Adrenal gland (tissue), 9 donors: ENCODE measurements at regions not wholly inside any gene's neighbourhood (a gene's known extent, or its start where the extent isn't known, plus 50 kb on each side); places are given as distances from the start of the nearest gene placed in this dataset.
"Not testable (repeated sequence)": the region's sequence is repeated elsewhere in the genome, so short reads cannot be mapped to it uniquely, and the experiment has no call there.

Source experiments
- DNase-seq, 7 donors: peaks; one replicate each; pipeline ENCODE4 v3.0.0-alpha.2; 2019 to 2020
- H3K27ac ChIP-seq, 5 donors: fragments of 200-600 bp; sonication (generic) in 4 of 5; 1 replicate in 3 of 5; 2 replicates in 2 of 5; pipeline versions ENCODE4 v1.5.1 to v1.8.0; 2016 to 2020; ENCODE audit warnings: mild to moderate bottlenecking in 1 of 5
- H3K27me3 ChIP-seq: fragments of 200-600 bp; 2 replicates; pipeline ENCODE4 v1.8.0; 2021
- H3K36me3 ChIP-seq, 2 donors: fragments of 200-600 bp; replicated peaks in 1 of 2; 1 replicate in 1 of 2; 2 replicates in 1 of 2; pipeline versions ENCODE4 v1.5.1 to v1.8.0; 2018 to 2022
- H3K4me1 ChIP-seq, 2 donors: fragments of 200-600 bp; replicated peaks in 1 of 2; 1 replicate in 1 of 2; 2 replicates in 1 of 2; pipeline versions ENCODE4 v1.5.1 to v1.8.0; 2018 to 2021
- H3K4me3 ChIP-seq, 4 donors: fragments of 200-600 bp; sonication (generic) in 3 of 4; one replicate each; pipeline ENCODE4 v1.5.1; 2016 to 2018
- H3K9me3 ChIP-seq, 3 donors: fragments of 200-600 bp; sonication (generic) in 1 of 3; replicated peaks in 1 of 3; 1 replicate in 2 of 3; 2 replicates in 1 of 3; pipeline versions ENCODE4 v1.5.1 to v1.8.0; 2016 to 2021
- POLR2A ChIP-seq, 2 donors: fragments of 450-650 bp; IDR thresholded peaks; one replicate each; pipeline ENCODE4 v1.6.1; 2017; ENCODE audit warnings: antibody characterized with exemption in 2 of 2, mild to moderate bottlenecking in 2 of 2, moderate library complexity in 1 of 2
- WGBS, 4 donors: extraction: QIAGEN DNeasy Blood & Tissue Kit in 2 of 4; methylation state at CpG; one replicate each; pipeline versions ENCODE4 v1.1.5 to v1.1.7; 2013 to 2017; 5-methylcytosine and 5-hydroxymethylcytosine counted together
- intact Hi-C, 2 donors: fragments of 100-400 bp; cut with DNase I; formaldehyde crosslinking; loops; one replicate each; pipeline versions ENCODE4 v1.14.1 to v1.15.0; 2022 to 2023
- TF ChIP-seq, protein P1 (sequence below), 6 experiments: fragments of 450-650 bp in 4 of 6; fragments of 200-600 bp in 2 of 6; sonication (generic) in 1 of 6; IDR thresholded peaks; 1 replicate in 5 of 6; 2 replicates in 1 of 6; pipeline versions ENCODE4 v1.5.1 to v1.8.0; 2016 to 2021; ENCODE audit warnings: antibody characterized with exemption in 6 of 6, mild to moderate bottlenecking in 2 of 6, moderate library complexity in 1 of 6
- donor health status: healthy with polysubstance abuse.
- donor health status: Bipolar disorder and iron deficiency.
- donor health status: DM: yes; HTN: yes; CAD: no.
- donor health status: DM: no; HTN: no; CAD: no.
- donor health status: DM: no; HTN: no; CAD: no.

DNA sequence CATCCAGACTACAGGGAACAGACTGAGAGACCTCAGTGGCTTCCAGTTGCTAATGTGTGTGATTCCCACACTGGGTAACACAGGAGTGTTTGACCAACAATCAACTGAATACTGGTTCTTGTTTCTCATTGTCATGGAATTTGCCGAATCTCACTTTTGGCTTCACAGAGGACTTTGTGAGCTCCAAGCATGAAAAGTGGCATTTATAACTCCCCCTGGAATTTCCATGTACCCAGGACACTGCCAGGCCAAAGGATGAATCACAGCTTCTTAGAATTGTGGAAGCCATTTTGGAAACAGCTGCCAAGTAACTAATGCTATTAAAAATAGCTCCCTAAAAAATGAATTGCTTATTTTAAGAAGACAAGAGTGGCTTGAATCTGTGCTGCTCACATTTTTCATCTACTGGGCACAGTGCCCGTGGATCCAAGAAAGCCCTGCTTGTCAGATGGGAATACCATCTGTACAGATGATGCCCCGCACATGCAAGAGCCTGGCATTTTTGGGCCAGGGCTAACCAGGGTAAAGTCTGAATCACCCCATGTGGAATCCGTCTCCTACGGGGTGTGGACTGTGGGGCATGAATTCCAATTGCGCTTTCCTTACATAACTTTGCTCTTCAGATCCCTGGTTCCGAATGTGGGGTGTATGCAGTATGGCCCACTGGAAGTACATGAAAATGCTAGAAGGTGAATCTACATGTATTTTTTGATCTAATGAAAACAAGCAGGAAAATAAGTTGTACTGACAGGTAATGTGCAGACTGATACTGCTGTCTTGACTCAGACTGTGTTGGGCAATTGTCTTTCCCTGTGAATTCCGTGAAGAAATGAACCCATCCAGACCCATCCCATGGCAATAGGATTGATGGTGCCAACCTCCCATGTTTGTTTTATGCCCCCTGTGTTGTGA lies 487.3 kb downstream of the SIPA1L2 start:
- peak overlapping the region in 3 of 5 donors; percentile 22 to 67 (median 55) for H3K27ac ChIP-seq
- WGBS, 4 donors: 51 to 58% (median 56%) methylated on average over 8 of the region's 8 CpGs
- intact Hi-C loops: no loop called here

DNA sequence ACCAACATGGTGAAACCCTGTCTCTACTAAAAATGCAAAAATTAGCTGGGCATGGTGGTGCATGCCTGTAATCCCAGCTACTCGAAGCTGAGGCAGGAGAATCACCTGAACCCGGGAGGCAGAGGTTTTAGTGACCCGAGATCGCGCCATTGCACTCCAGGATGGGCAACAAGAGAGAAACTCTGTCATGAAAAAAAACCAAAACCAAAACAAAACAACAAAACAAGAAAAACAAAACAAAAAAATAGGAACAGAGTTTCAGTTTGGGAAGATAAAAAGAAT lies 488.8 kb downstream of the SIPA1L2 start:
- H3K9me3 ChIP-seq, H3K27ac ChIP-seq, H3K4me3 ChIP-seq, H3K36me3 ChIP-seq, DNase-seq, H3K27me3 ChIP-seq, intact Hi-C loops: not testable (repeated sequence)
- H3K4me1 ChIP-seq: peaks cover 0 to 18% of the 10 kb centered on the region in 2 donors
- WGBS, 4 donors: 82 to 97% (median 90%) methylated on average over 5 of the region's 5 CpGs

More for the DNA sequence above, 487.3 kb downstream of the SIPA1L2 start:
- no peak for TF ChIP-seq POLR2A (IDR thresholded peaks at IDR 0.05)
- TF ChIP-seq, protein P1, sequence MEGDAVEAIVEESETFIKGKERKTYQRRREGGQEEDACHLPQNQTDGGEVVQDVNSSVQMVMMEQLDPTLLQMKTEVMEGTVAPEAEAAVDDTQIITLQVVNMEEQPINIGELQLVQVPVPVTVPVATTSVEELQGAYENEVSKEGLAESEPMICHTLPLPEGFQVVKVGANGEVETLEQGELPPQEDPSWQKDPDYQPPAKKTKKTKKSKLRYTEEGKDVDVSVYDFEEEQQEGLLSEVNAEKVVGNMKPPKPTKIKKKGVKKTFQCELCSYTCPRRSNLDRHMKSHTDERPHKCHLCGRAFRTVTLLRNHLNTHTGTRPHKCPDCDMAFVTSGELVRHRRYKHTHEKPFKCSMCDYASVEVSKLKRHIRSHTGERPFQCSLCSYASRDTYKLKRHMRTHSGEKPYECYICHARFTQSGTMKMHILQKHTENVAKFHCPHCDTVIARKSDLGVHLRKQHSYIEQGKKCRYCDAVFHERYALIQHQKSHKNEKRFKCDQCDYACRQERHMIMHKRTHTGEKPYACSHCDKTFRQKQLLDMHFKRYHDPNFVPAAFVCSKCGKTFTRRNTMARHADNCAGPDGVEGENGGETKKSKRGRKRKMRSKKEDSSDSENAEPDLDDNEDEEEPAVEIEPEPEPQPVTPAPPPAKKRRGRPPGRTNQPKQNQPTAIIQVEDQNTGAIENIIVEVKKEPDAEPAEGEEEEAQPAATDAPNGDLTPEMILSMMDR (IDR thresholded peaks at IDR 0.05): no peak
- Histone ChIP-seq H3K4me1 (peaks cover 0 to 18% of the 10 kb centered on the region in 2 donors), H3K36me3 (no peaks in the 10 kb centered on the region), H3K27me3 (no peaks in the 10 kb centered on the region), H3K9me3 (no peaks in the 10 kb centered on the region), H3K4me3 (no peak overlapping the region)
- peak; percentile 48 to 87 (median 71) for DNase-seq

DNA sequence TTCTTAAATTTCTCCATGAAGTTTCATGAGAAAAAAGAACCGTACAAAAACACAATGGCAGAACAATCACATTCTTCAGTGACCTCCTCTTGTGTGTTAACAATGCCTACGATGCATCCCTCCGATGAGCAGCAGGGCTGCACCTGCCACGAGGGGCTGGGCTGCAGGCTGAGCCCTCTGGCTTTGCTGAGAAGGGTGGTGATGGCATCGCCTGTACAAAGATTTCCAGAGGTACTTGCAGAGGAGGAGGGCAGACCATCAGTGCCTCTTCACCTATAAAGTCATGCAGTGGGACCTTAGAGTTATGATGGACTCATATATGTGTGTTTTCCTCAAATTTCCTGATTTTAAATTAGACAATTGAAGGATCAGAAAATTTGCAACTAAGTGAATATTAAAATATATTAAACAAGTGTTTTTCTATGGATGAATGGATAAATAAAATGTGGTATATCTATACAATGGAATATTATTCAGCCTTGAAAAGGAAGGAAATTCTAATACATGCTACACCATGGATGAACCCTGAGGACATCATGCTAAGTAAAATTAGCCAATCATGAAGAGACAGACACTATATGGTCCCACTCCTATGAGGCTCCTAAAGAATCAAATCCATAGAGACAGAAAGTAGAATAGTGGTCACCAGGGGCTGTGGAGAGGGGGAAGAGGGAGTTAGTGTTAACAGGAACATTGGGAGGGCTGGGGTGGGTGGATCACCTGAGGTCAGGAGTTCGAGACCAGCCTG lies 489.3 kb downstream of the SIPA1L2 start:
- WGBS, 4 donors: 69 to 87% (median 73%) methylated on average over 6 of the region's 6 CpGs
- intact Hi-C loops: no loop called here
- Histone ChIP-seq H3K9me3 (no peaks in the 10 kb centered on the region), H3K36me3 (no peaks in the 10 kb centered on the region), H3K27ac (no peak overlapping the region), H3K27me3 (no peaks in the 10 kb centered on the region), H3K4me1 (peaks cover 0 to 18% of the 10 kb centered on the region in 2 donors), H3K4me3 (no peak overlapping the region)
- DNase-seq: no peak
- TF ChIP-seq, protein P1 (IDR thresholded peaks at IDR 0.05): no peak
- no peak for TF ChIP-seq POLR2A (IDR thresholded peaks at IDR 0.05)

DNA sequence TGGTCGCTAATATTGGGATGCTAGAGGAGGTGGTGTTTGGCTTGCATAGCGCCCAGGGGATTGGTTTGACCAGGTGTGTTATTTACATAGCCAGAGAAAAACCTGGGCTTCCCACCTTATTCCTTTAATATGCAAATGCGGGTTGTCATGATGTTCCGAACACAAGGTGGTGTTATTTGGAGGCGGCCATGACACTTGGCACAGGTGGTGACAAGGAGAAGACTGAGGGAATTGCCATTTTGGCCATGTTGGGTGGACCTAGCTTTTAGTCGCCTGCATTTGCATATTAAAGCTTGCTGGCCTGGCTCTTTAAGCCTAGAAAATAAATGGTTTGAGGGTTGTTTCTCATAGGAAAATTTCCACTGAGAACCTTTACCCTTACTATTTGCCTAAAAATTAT lies 490.5 kb downstream of the SIPA1L2 start:
- no peak overlapping the region for H3K4me3 ChIP-seq
- no peaks in the 10 kb centered on the region for H3K36me3 ChIP-seq
- 91 to 95% (median 92%) methylated on average over 6 of the region's 6 CpGs for WGBS, 4 donors

More for the DNA sequence above, 490.5 kb downstream of the SIPA1L2 start:
- intact Hi-C loops: no loop called here
- Histone ChIP-seq H3K4me1 (peaks cover 0 to 18% of the 10 kb centered on the region in 2 donors), H3K27ac (no peak overlapping the region), H3K9me3 (no peaks in the 10 kb centered on the region), H3K27me3 (no peaks in the 10 kb centered on the region)
- DNase-seq: no peak
- TF ChIP-seq, protein P1 (IDR thresholded peaks at IDR 0.05): no peak
- no peak for TF ChIP-seq POLR2A (IDR thresholded peaks at IDR 0.05)
